SK-N-SH treated with all-trans-retinoic acid at 6 μM for 48 hours (cell line): ENCODE measurements at regions not wholly inside any gene's neighbourhood (a gene's known extent, or its start where the extent isn't known, plus 50 kb on each side); places are given as distances from the start of the nearest gene placed in this dataset.
"Not testable (repeated sequence)": the region's sequence is repeated elsewhere in the genome, so short reads cannot be mapped to it uniquely, and the experiment has no call there.

Experiments
- BACH2 ChIP-seq: fragments of 250-450 bp; sonication (Bioruptor Pico); IDR thresholded peaks from 2 replicates; pipeline ENCODE4 v1.9.0; 2021; ENCODE audit warnings: mild to moderate bottlenecking, borderline replicate concordance
- OSR1 ChIP-seq: fragments of 250-450 bp; sonication (Bioruptor Pico); IDR thresholded peaks from 2 replicates; pipeline ENCODE4 v1.8.0; 2022; ENCODE audit warnings: moderate library complexity, mild to moderate bottlenecking, inconsistent platforms
- RARB ChIP-seq: fragments of 250-450 bp; sonication (Bioruptor Pico); IDR thresholded peaks from 2 replicates; pipeline ENCODE4 v1.8.0; 2021; ENCODE audit warnings: mild to moderate bottlenecking, moderate library complexity
- ZC3H10 ChIP-seq: fragments of 250-450 bp; sonication (Bioruptor Pico); IDR thresholded peaks from 2 replicates; pipeline ENCODE4 v1.5.1; 2021; ENCODE audit warnings: mild to moderate bottlenecking, moderate library complexity
- TF ChIP-seq, protein P1 (sequence below): fragments of 250-450 bp; sonication (Bioruptor Pico); IDR thresholded peaks from 2 replicates; pipeline ENCODE4 v1.8.0; 2021; ENCODE audit warnings: low read depth, mild to moderate bottlenecking, moderate library complexity, borderline replicate concordance
- TF ChIP-seq, protein P2 (sequence below): fragments of 250-450 bp; sonication (Bioruptor Pico); IDR thresholded peaks from 2 replicates; pipeline ENCODE4 v1.8.0; 2020; ENCODE audit warnings: mild to moderate bottlenecking, moderate library complexity, borderline replicate concordance

DNA sequence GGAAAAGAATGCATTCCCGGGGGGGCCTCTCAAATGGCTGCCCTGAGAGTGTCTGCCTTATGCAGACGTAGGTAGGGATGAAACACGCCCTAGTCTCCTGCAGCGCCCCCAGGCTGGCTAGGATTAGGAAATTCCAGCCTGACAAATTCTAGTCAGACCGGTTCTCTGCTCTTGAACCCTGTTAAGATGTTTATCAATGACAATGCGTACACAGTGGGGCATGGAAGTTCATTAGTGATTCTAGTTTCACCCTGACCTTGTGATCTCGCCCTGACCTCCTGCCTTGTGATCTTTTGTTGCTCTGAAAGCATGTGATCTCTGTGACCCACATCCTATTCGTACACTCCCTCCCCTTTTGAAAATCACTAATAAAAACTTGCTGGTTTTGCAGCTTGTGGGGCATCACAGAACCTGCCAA lies 88.7 kb downstream of the MAP3K8 start:
- TF ChIP-seq OSR1; BACH2 (CRISPR knock-in tag); RARB (CRISPR knock-in tag); ZC3H10 (CRISPR knock-in tag): not testable (repeated sequence)
- TF ChIP-seq, protein P1, sequence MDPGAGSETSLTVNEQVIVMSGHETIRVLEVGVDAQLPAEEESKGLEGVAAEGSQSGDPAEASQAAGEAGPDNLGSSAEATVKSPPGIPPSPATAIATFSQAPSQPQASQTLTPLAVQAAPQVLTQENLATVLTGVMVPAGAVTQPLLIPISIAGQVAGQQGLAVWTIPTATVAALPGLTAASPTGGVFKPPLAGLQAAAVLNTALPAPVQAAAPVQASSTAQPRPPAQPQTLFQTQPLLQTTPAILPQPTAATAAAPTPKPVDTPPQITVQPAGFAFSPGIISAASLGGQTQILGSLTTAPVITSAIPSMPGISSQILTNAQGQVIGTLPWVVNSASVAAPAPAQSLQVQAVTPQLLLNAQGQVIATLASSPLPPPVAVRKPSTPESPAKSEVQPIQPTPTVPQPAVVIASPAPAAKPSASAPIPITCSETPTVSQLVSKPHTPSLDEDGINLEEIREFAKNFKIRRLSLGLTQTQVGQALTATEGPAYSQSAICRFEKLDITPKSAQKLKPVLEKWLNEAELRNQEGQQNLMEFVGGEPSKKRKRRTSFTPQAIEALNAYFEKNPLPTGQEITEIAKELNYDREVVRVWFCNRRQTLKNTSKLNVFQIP, result not testable (repeated sequence)
- TF ChIP-seq, protein P2, sequence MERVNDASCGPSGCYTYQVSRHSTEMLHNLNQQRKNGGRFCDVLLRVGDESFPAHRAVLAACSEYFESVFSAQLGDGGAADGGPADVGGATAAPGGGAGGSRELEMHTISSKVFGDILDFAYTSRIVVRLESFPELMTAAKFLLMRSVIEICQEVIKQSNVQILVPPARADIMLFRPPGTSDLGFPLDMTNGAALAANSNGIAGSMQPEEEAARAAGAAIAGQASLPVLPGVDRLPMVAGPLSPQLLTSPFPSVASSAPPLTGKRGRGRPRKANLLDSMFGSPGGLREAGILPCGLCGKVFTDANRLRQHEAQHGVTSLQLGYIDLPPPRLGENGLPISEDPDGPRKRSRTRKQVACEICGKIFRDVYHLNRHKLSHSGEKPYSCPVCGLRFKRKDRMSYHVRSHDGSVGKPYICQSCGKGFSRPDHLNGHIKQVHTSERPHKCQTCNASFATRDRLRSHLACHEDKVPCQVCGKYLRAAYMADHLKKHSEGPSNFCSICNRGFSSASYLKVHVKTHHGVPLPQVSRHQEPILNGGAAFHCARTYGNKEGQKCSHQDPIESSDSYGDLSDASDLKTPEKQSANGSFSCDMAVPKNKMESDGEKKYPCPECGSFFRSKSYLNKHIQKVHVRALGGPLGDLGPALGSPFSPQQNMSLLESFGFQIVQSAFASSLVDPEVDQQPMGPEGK (CRISPR knock-in tag), result not testable (repeated sequence)
